Effector memory CD4-positive, alpha-beta T cell (primary cell): ENCODE measurements at regions not wholly inside any gene's neighbourhood (a gene's known extent, or its start where the extent isn't known, plus 50 kb on each side); places are given as distances from the start of the nearest gene placed in this dataset.

Experiments
- DNase-seq, 3 donors: peaks; one replicate each; pipeline ENCODE4 v3.0.0-alpha.2; 2020
- H3K27ac ChIP-seq: 2 replicates; pipeline ENCODE4 v1.7.0; 2013; ENCODE audit warnings: mild to moderate bottlenecking, low read length, moderate library complexity; ENCODE audit not compliant: insufficient read depth, poor library complexity, severe bottlenecking
- H3K27me3 ChIP-seq: replicated peaks from 2 replicates; pipeline ENCODE4 v1.7.0; 2013; ENCODE audit warnings: mild to moderate bottlenecking, low read length; ENCODE audit not compliant: insufficient read depth, control insufficient read depth, poor library complexity, severe bottlenecking
- H3K36me3 ChIP-seq: 2 replicates; pipeline ENCODE4 v1.7.0; 2013; ENCODE audit warnings: mild to moderate bottlenecking, low read length, moderate library complexity; ENCODE audit not compliant: control insufficient read depth, insufficient read depth
- H3K4me1 ChIP-seq: 2 replicates; pipeline ENCODE4 v1.7.0; 2013; ENCODE audit warnings: low read length, mild to moderate bottlenecking; ENCODE audit not compliant: control insufficient read depth, insufficient read depth, poor library complexity, severe bottlenecking
- H3K4me3 ChIP-seq: 2 replicates; pipeline ENCODE4 v1.7.0; 2013; ENCODE audit warnings: low read length, low read depth, mild to moderate bottlenecking; ENCODE audit not compliant: insufficient read depth, poor library complexity, severe bottlenecking
- H3K9me3 ChIP-seq: 2 replicates; pipeline ENCODE4 v1.7.0; 2013; ENCODE audit warnings: mild to moderate bottlenecking, low read length, moderate library complexity; ENCODE audit not compliant: control insufficient read depth

GRCh38 chr6:159100395-159101182 is 55.8 kb upstream of the TAGAP start:
- H3K27me3 ChIP-seq = no peaks in the 10 kb centered on the region
- DNase-seq = no peak
- H3K4me3 ChIP-seq = no peak overlapping the region
- no peaks in the 10 kb centered on the region for H3K9me3 ChIP-seq
- H3K27ac ChIP-seq = no peak overlapping the region
- H3K4me1 ChIP-seq = peaks cover 30% of the 10 kb centered on the region
- no peaks in the 10 kb centered on the region for H3K36me3 ChIP-seq

- no peaks in the 10 kb centered on the region for H3K36me3 ChIP-seq
- H3K4me1 ChIP-seq = peaks cover 32% of the 10 kb centered on the region
- no peaks in the 10 kb centered on the region for H3K27me3 ChIP-seq
- no peak overlapping the region for H3K4me3 ChIP-seq
- no peaks in the 10 kb centered on the region for H3K9me3 ChIP-seq
- no peak for DNase-seq
- no peak overlapping the region for H3K27ac ChIP-seq
Measured at GRCh38 chr6:159099961-159100360, 55.2 kb upstream of the TAGAP start.

GRCh38 chr6:159099276-159099675 is 54.5 kb upstream of the TAGAP start:
- Histone ChIP-seq H3K36me3 (no peaks in the 10 kb centered on the region), H3K4me1 (peaks cover 34% of the 10 kb centered on the region), H3K27ac (peak overlapping the region; percentile 83), H3K9me3 (no peaks in the 10 kb centered on the region), H3K27me3 (no peaks in the 10 kb centered on the region), H3K4me3 (peak overlapping the region; percentile 14)
- DNase-seq = no peak

GRCh38 chr6:159098636-159099106 is 53.9 kb upstream of the TAGAP start:
- DNase-seq = peak; percentile 66 to 69 (median 66)
- Histone ChIP-seq H3K9me3 (no peaks in the 10 kb centered on the region), H3K4me3 (peak overlapping the region; percentile 14), H3K27me3 (no peaks in the 10 kb centered on the region), H3K4me1 (peaks cover 34% of the 10 kb centered on the region), H3K36me3 (no peaks in the 10 kb centered on the region), H3K27ac (peak overlapping the region; percentile 83)

- Histone ChIP-seq H3K4me3 (no peak overlapping the region), H3K9me3 (no peaks in the 10 kb centered on the region), H3K27ac (no peak overlapping the region), H3K27me3 (no peaks in the 10 kb centered on the region), H3K36me3 (no peaks in the 10 kb centered on the region), H3K4me1 (peaks cover 33% of the 10 kb centered on the region)
- no peak for DNase-seq
Measured at GRCh38 chr6:159097256-159097655, 52.5 kb upstream of the TAGAP start.

GRCh38 chr6:159095616-159096015 is 50.8 kb upstream of the TAGAP start:
- Histone ChIP-seq H3K4me3 (no peak overlapping the region), H3K27ac (peak overlapping the region; percentile 7), H3K9me3 (no peaks in the 10 kb centered on the region), H3K36me3 (no peaks in the 10 kb centered on the region), H3K4me1 (peaks cover 33% of the 10 kb centered on the region), H3K27me3 (no peaks in the 10 kb centered on the region)
- DNase-seq = no peak

- H3K9me3 ChIP-seq = no peaks in the 10 kb centered on the region
- H3K36me3 ChIP-seq = no peaks in the 10 kb centered on the region
- H3K4me1 ChIP-seq = peaks cover 33% of the 10 kb centered on the region
- H3K4me3 ChIP-seq = no peak overlapping the region
- no peaks in the 10 kb centered on the region for H3K27me3 ChIP-seq
- peak overlapping the region; percentile 11 for H3K27ac ChIP-seq
- DNase-seq = peak in 1 of 3 donors; percentile 27
Measured at GRCh38 chr6:159094444-159095252, 49.9 kb upstream of the TAGAP start.
